PFSK-1 (cell line): ENCODE measurements at regions not wholly inside any gene's neighbourhood (a gene's known extent, or its start where the extent isn't known, plus 50 kb on each side); places are given as distances from the start of the nearest gene placed in this dataset.

Experiments used
- TAF1 ChIP-seq: IDR thresholded peaks from 2 replicates; pipeline ENCODE4 v1.6.1; 2012; ENCODE audit warnings: low read length, control low read depth, borderline replicate concordance; ENCODE audit not compliant: insufficient read depth
- TF ChIP-seq, protein P1 (sequence below), 2 experiments: IDR thresholded peaks; 2 replicates each; pipeline versions ENCODE4 v1.6.1 to v1.8.0; 2011 to 2012; ENCODE audit warnings: low read depth in 2 of 2, low read length in 2 of 2, control low read depth in 1 of 2, inconsistent platforms in 1 of 2, mild to moderate bottlenecking in 1 of 2, moderate library complexity in 1 of 2; ENCODE audit not compliant: insufficient read depth in 1 of 2

DNA sequence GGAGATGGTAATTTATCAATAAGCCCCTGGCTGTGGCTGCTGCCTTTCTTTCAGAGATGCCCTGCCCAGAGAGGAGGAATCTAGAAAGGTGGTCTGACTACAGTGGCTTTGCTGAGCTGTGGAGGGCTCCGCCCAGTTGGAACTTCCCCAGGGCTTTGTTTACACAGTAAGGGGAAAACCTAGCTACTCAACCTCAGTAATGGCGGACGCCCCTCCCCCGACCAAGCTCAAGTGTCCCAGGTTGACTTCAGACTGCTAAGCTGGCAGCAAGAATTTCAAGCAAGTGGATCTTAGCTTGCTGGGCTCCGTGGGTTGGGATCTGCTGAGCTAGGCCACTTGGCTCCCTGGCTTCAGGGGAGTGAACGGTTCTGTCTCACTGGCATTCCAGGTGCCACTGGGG is 865.4 kb upstream of the ACO1 start:
- TF ChIP-seq, protein P1, sequence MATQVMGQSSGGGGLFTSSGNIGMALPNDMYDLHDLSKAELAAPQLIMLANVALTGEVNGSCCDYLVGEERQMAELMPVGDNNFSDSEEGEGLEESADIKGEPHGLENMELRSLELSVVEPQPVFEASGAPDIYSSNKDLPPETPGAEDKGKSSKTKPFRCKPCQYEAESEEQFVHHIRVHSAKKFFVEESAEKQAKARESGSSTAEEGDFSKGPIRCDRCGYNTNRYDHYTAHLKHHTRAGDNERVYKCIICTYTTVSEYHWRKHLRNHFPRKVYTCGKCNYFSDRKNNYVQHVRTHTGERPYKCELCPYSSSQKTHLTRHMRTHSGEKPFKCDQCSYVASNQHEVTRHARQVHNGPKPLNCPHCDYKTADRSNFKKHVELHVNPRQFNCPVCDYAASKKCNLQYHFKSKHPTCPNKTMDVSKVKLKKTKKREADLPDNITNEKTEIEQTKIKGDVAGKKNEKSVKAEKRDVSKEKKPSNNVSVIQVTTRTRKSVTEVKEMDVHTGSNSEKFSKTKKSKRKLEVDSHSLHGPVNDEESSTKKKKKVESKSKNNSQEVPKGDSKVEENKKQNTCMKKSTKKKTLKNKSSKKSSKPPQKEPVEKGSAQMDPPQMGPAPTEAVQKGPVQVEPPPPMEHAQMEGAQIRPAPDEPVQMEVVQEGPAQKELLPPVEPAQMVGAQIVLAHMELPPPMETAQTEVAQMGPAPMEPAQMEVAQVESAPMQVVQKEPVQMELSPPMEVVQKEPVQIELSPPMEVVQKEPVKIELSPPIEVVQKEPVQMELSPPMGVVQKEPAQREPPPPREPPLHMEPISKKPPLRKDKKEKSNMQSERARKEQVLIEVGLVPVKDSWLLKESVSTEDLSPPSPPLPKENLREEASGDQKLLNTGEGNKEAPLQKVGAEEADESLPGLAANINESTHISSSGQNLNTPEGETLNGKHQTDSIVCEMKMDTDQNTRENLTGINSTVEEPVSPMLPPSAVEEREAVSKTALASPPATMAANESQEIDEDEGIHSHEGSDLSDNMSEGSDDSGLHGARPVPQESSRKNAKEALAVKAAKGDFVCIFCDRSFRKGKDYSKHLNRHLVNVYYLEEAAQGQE (IDR thresholded peaks at IDR 0.05; ENCODE audit: insufficient read depth in 1 of 2, low read depth in 2 of 2, low read length in 2 of 2), result no peak
- no peak for TF ChIP-seq TAF1
